ENCODE measurements at regions not wholly inside any gene's neighbourhood (a gene's known extent, or its start where the extent isn't known, plus 50 kb on each side); places are given as distances from the start of the nearest gene placed in this dataset.

DNA sequence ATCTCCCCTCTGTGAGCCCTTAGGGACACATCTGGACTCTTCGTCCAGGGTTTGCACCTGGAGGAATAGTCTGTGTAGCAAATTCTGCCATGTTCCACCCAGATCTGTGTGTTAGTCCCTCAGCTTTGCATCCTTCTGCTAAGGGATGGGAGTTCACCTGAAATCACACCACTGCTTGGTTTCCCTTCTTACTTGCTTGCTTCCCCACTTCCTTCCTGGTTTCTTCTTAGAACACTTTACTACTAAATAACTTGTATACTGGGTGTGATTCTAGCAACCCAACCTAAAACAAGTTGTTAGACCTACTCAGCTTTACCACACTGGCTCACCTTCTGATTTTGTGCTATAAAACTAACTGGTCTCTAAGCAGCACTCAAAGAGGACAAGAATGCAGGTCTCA lies 202.6 kb upstream of the MAP3K1 start:
- H3K36me3 Mint-ChIP-seq (ENCODE audit: unreplicated experiment) = peaks cover 10% of the 10 kb centered on the region
- no peak overlapping the region for H3K4me3 Mint-ChIP-seq (ENCODE audit: unreplicated experiment)
- DNase-seq = no peak
- H3K27me3 Mint-ChIP-seq (ENCODE audit: unreplicated experiment) = no peaks in the 10 kb centered on the region
- no peak overlapping the region for H3K27ac Mint-ChIP-seq (ENCODE audit: unreplicated experiment)
- H3K9me3 Mint-ChIP-seq (ENCODE audit: unreplicated experiment) = peaks cover 1% of the 10 kb centered on the region
- H3K4me1 Mint-ChIP-seq (ENCODE audit: low read depth, unreplicated experiment) = no peaks in the 10 kb centered on the region
- TF ChIP-seq, protein P1, sequence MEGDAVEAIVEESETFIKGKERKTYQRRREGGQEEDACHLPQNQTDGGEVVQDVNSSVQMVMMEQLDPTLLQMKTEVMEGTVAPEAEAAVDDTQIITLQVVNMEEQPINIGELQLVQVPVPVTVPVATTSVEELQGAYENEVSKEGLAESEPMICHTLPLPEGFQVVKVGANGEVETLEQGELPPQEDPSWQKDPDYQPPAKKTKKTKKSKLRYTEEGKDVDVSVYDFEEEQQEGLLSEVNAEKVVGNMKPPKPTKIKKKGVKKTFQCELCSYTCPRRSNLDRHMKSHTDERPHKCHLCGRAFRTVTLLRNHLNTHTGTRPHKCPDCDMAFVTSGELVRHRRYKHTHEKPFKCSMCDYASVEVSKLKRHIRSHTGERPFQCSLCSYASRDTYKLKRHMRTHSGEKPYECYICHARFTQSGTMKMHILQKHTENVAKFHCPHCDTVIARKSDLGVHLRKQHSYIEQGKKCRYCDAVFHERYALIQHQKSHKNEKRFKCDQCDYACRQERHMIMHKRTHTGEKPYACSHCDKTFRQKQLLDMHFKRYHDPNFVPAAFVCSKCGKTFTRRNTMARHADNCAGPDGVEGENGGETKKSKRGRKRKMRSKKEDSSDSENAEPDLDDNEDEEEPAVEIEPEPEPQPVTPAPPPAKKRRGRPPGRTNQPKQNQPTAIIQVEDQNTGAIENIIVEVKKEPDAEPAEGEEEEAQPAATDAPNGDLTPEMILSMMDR (IDR thresholded peaks at IDR 0.05; ENCODE audit: partially characterized antibody, unreplicated experiment) = no peak

DNA sequence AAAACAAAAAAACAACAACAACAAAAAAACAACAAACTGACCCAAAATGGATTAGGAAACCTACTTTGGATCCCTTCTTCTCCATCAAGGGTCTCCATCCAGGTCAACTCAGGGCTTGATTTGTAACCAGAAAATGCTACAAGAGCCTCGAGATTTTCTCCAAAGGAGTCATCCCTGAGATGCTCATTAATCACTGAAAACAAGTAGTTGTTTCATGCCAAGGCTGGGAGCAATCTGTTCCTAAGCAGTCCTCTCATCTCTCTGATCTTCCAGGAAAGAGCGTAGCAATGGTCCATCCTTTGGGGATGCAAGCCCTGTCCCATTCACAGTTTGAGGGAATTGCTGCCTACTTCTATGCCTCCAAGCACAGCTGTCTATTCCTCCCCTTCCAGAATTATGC lies 203.0 kb upstream of the MAP3K1 start:
- Mint-ChIP-seq H3K4me1 (ENCODE audit: low read depth, unreplicated experiment) (no peaks in the 10 kb centered on the region), H3K27me3 (ENCODE audit: unreplicated experiment) (no peaks in the 10 kb centered on the region), H3K36me3 (ENCODE audit: unreplicated experiment) (peaks cover 10% of the 10 kb centered on the region), H3K27ac (ENCODE audit: unreplicated experiment) (no peak overlapping the region), H3K9me3 (ENCODE audit: unreplicated experiment) (peaks cover 1% of the 10 kb centered on the region), H3K4me3 (ENCODE audit: unreplicated experiment) (no peak overlapping the region)
- no peak for DNase-seq
- TF ChIP-seq, protein P1 (IDR thresholded peaks at IDR 0.05; ENCODE audit: partially characterized antibody, unreplicated experiment) = no peak

DNA sequence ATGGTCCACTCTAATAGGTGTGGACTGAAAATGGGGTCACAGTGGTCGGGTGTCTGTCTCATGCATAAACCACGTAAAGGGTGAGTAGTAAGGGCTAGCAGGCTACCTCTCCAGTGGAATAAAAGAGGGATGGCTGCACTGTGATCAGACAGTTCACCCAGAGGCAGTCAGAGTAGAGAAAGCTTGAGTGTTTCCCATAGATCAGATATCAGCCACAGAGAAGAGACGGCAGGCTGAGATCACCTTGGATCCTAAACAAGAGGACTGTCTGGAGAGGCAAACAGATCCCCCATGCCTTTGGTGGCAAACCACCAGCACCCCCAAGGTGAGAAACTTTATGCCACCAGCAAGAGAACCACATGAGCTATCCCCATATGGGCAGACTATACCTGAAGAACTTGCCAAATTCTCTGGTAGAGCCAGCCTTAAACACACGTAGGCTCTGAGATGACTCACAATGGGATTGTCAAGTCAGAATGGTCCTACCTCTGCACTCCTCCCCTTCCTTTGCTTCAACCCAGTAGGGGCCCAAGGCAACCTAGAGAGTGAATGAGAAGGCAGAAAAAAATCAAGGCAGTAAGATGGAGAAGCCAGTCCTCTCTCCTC lies 205.2 kb upstream of the MAP3K1 start:
- H3K9me3 Mint-ChIP-seq (ENCODE audit: unreplicated experiment) = peaks cover 1% of the 10 kb centered on the region
- no peaks in the 10 kb centered on the region for H3K4me1 Mint-ChIP-seq (ENCODE audit: low read depth, unreplicated experiment)
- H3K4me3 Mint-ChIP-seq (ENCODE audit: unreplicated experiment) = no peak overlapping the region
- no peak overlapping the region for H3K27ac Mint-ChIP-seq (ENCODE audit: unreplicated experiment)
- no peak for DNase-seq
- no peaks in the 10 kb centered on the region for H3K27me3 Mint-ChIP-seq (ENCODE audit: unreplicated experiment)
- peaks cover 10% of the 10 kb centered on the region for H3K36me3 Mint-ChIP-seq (ENCODE audit: unreplicated experiment)
- TF ChIP-seq, protein P1 (IDR thresholded peaks at IDR 0.05; ENCODE audit: partially characterized antibody, unreplicated experiment) = no peak

DNA sequence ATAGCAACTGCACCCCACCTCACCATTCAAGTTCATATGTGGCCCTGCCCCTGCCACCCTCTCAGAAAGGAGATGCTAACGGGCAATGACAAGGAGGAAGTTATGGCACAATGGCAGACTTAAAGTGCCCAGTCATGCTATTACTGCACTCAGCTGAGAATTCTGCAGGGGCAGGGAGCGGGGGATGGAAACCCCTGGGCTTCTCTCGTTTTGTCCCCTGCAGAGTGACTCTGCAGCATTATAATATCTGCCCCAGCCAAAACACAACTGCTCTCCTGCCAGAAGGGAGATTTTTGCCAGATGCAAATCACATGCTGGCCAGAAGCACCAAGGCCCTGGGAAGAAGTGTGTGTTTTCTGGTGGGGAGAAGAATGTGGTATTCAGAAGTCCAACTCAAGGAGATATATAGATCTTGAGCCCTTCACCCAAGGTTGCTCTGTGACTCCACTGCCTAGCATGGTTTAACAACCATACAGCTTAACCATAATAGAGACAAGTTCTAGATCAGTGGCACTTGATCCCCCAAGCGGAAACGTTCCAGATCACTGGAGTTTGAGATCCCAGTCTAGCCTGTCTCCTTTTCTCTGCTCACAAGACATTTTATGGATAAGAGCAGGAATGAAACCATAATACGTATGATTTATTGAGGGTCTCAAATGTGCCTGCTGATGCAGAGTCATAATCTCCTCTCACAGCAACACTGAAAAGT lies 207.0 kb upstream of the MAP3K1 start:
- TF ChIP-seq, protein P1 (IDR thresholded peaks at IDR 0.05; ENCODE audit: partially characterized antibody, unreplicated experiment) = no peak
- Mint-ChIP-seq H3K27ac (ENCODE audit: unreplicated experiment) (no peak overlapping the region), H3K27me3 (ENCODE audit: unreplicated experiment) (peaks cover 2% of the 10 kb centered on the region), H3K36me3 (ENCODE audit: unreplicated experiment) (peaks cover 10% of the 10 kb centered on the region), H3K4me3 (ENCODE audit: unreplicated experiment) (no peak overlapping the region), H3K9me3 (ENCODE audit: unreplicated experiment) (peaks cover 1% of the 10 kb centered on the region), H3K4me1 (ENCODE audit: low read depth, unreplicated experiment) (no peaks in the 10 kb centered on the region)
- no peak for DNase-seq

DNA sequence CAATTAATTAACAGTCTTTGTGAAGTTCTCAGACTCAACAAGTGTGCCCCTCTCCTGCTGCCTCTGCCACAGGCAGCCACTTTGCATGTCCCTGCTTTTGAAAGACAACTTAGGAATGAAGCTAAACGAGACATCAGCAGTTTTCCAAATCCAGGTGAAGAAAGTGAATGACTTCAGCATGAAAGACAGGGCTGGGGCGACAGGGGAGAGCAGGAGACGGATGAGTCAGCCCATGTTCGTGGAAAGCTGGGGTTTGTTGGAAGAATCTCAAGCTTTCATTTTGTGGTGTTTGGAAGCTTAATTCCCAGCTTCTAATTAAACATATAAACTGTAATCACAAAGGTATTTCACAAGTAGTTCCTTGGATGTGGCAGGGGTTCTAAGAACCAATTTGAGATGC lies 207.8 kb upstream of the MAP3K1 start:
- Mint-ChIP-seq H3K36me3 (ENCODE audit: unreplicated experiment) (peaks cover 10% of the 10 kb centered on the region), H3K4me3 (ENCODE audit: unreplicated experiment) (no peak overlapping the region), H3K9me3 (ENCODE audit: unreplicated experiment) (peaks cover 1% of the 10 kb centered on the region), H3K4me1 (ENCODE audit: low read depth, unreplicated experiment) (no peaks in the 10 kb centered on the region), H3K27ac (ENCODE audit: unreplicated experiment) (no peak overlapping the region), H3K27me3 (ENCODE audit: unreplicated experiment) (peaks cover 2% of the 10 kb centered on the region)
- TF ChIP-seq, protein P1 (IDR thresholded peaks at IDR 0.05; ENCODE audit: partially characterized antibody, unreplicated experiment) = no peak
- no peak for DNase-seq

All from glutamatergic neuron (in vitro differentiated cells).